ENCODE measurements at regions not wholly inside any gene's neighbourhood (a gene's known extent, or its start where the extent isn't known, plus 50 kb on each side); places are given as distances from the start of the nearest gene placed in this dataset.

GRCh38 chr1:177568622-177569021 is 397.9 kb downstream of the BRINP2 start:
- H3K4me3 ChIP-seq (ENCODE audit: low read depth, low read length, poor library complexity, severe bottlenecking): no peak overlapping the region
- no peaks in the 10 kb centered on the region for H3K4me1 ChIP-seq (ENCODE audit: insufficient read depth, low read length, poor library complexity, severe bottlenecking)
- H3K9me3 ChIP-seq (ENCODE audit: low read length): no peaks in the 10 kb centered on the region
- H3K27ac ChIP-seq (ENCODE audit: low read depth, low read length, poor library complexity, severe bottlenecking): no peak overlapping the region
- H3K36me3 ChIP-seq (ENCODE audit: insufficient read depth, low read length): no peaks in the 10 kb centered on the region
- CTCF ChIA-PET (ENCODE audit: unreplicated experiment): no interaction called here
- H3K79me2 ChIP-seq (ENCODE audit: insufficient read depth, low read depth, low read length): no peaks in the 10 kb centered on the region
- no peak overlapping the region for H2AFZ ChIP-seq (ENCODE audit: low read length)
- H4K20me1 ChIP-seq (ENCODE audit: insufficient read depth, low read length): no peaks in the 10 kb centered on the region
- BruUV-seq (replicated peaks): no TSS peak
- H3K4me2 ChIP-seq (ENCODE audit: low read length): no peak overlapping the region
- DNase-seq (ENCODE audit: low spot score): no peak
- intact Hi-C loops (cut with micrococcal nuclease; ENCODE audit: unreplicated experiment): no loop called here
- POLR2A ChIA-PET: no interaction called here
- TF ChIP-seq, protein P1, sequence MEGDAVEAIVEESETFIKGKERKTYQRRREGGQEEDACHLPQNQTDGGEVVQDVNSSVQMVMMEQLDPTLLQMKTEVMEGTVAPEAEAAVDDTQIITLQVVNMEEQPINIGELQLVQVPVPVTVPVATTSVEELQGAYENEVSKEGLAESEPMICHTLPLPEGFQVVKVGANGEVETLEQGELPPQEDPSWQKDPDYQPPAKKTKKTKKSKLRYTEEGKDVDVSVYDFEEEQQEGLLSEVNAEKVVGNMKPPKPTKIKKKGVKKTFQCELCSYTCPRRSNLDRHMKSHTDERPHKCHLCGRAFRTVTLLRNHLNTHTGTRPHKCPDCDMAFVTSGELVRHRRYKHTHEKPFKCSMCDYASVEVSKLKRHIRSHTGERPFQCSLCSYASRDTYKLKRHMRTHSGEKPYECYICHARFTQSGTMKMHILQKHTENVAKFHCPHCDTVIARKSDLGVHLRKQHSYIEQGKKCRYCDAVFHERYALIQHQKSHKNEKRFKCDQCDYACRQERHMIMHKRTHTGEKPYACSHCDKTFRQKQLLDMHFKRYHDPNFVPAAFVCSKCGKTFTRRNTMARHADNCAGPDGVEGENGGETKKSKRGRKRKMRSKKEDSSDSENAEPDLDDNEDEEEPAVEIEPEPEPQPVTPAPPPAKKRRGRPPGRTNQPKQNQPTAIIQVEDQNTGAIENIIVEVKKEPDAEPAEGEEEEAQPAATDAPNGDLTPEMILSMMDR (conservative IDR thresholded peaks at IDR 0.05; ENCODE audit: low read length): peak; percentile 35; the same call in 1 of the 2 replicates
- TF ChIP-seq EZH2phosphoT487 (IDR thresholded peaks at IDR 0.05; ENCODE audit: borderline replicate concordance, low read depth, low read length): no peak
- H3K9me2 ChIP-seq (ENCODE audit: insufficient read depth, low read length): no peaks in the 10 kb centered on the region

- no TSS peak for BruUV-seq (replicated peaks)
- H3K9me2 ChIP-seq (ENCODE audit: insufficient read depth, low read length): no peaks in the 10 kb centered on the region
- ChIA-PET POLR2A (no interaction called here), CTCF (ENCODE audit: unreplicated experiment) (no interaction called here)
- intact Hi-C loops (cut with micrococcal nuclease; ENCODE audit: unreplicated experiment): no loop called here
- H3K36me3 ChIP-seq (ENCODE audit: insufficient read depth, low read length): no peaks in the 10 kb centered on the region
- no peak overlapping the region for H3K27ac ChIP-seq (ENCODE audit: low read depth, low read length, poor library complexity, severe bottlenecking)
- no peaks in the 10 kb centered on the region for H4K20me1 ChIP-seq (ENCODE audit: insufficient read depth, low read length)
- no peak overlapping the region for H3K4me2 ChIP-seq (ENCODE audit: low read length)
- peak; percentile 4 for DNase-seq (ENCODE audit: low spot score)
- H3K9me3 ChIP-seq (ENCODE audit: low read length): no peaks in the 10 kb centered on the region
- no peak overlapping the region for H2AFZ ChIP-seq (ENCODE audit: low read length)
- H3K79me2 ChIP-seq (ENCODE audit: insufficient read depth, low read depth, low read length): no peaks in the 10 kb centered on the region
- TF ChIP-seq, protein P1 (conservative IDR thresholded peaks at IDR 0.05; ENCODE audit: low read length): peak; percentile 25; the same call in 1 of the 2 replicates
- TF ChIP-seq EZH2phosphoT487 (IDR thresholded peaks at IDR 0.05; ENCODE audit: borderline replicate concordance, low read depth, low read length): no peak
- H3K4me3 ChIP-seq (ENCODE audit: low read depth, low read length, poor library complexity, severe bottlenecking): no peak overlapping the region
- no peaks in the 10 kb centered on the region for H3K4me1 ChIP-seq (ENCODE audit: insufficient read depth, low read length, poor library complexity, severe bottlenecking)
Observed at GRCh38 chr1:177567393-177567792, 396.6 kb downstream of the BRINP2 start.

DNA sequence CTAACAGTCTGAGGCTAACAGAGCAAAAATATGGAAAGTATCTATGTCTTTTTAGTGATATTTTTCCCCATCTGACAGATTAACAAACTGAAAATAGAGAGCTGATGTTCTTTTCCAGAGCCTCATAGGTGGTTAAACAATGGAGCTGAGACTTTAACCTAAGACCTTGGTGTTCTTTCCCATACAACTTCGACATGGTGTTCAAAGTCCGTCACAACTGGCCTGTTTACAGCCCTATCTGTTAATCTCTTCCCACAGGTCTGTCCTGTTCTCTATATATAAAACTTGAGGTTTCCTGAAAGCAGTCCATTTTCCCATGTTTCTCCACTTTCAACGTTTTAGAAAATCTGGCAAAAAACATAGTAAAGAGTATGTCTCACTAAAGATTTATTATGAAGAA is 395.7 kb downstream of the BRINP2 start:
- H3K4me1 ChIP-seq (ENCODE audit: insufficient read depth, low read length, poor library complexity, severe bottlenecking): no peaks in the 10 kb centered on the region
- BruUV-seq (replicated peaks): no TSS peak
- H3K79me2 ChIP-seq (ENCODE audit: insufficient read depth, low read depth, low read length): no peaks in the 10 kb centered on the region
- DNase-seq (ENCODE audit: low spot score): no peak
- intact Hi-C loops (cut with micrococcal nuclease; ENCODE audit: unreplicated experiment): no loop called here
- H3K9me3 ChIP-seq (ENCODE audit: low read length): no peaks in the 10 kb centered on the region
- no peak overlapping the region for H3K4me3 ChIP-seq (ENCODE audit: low read depth, low read length, poor library complexity, severe bottlenecking)
- H3K4me2 ChIP-seq (ENCODE audit: low read length): no peak overlapping the region
- TF ChIP-seq EZH2phosphoT487 (IDR thresholded peaks at IDR 0.05; ENCODE audit: borderline replicate concordance, low read depth, low read length): no peak
- TF ChIP-seq, protein P1 (conservative IDR thresholded peaks at IDR 0.05; ENCODE audit: low read length): no peak
- H3K9me2 ChIP-seq (ENCODE audit: insufficient read depth, low read length): no peaks in the 10 kb centered on the region
- CTCF ChIA-PET (ENCODE audit: unreplicated experiment): no interaction called here
- H4K20me1 ChIP-seq (ENCODE audit: insufficient read depth, low read length): no peaks in the 10 kb centered on the region
- POLR2A ChIA-PET: no interaction called here
- H3K36me3 ChIP-seq (ENCODE audit: insufficient read depth, low read length): no peaks in the 10 kb centered on the region
- H3K27ac ChIP-seq (ENCODE audit: low read depth, low read length, poor library complexity, severe bottlenecking): no peak overlapping the region
- H2AFZ ChIP-seq (ENCODE audit: low read length): no peak overlapping the region

All from OCI-LY7 (cell line).